GM19438 (cell line): ENCODE measurements at regions not wholly inside any gene's neighbourhood (a gene's known extent, or its start where the extent isn't known, plus 50 kb on each side); places are given as distances from the start of the nearest gene placed in this dataset.

ENCODE experiments used
- ATAC-seq: cut with Tn5 transposase; IDR thresholded peaks from one replicate; pipeline ENCODE4 v1.9.1; 2021; ENCODE audit warnings: low read depth; ENCODE audit not compliant: unreplicated experiment

GRCh38 chr4:59818656-59819055, 1381.5 kb upstream of the ADGRL3 start:
- no peak for ATAC-seq

GRCh38 chr4:59823311-59823710, 1376.8 kb upstream of the ADGRL3 start:
- no peak for ATAC-seq

DNA sequence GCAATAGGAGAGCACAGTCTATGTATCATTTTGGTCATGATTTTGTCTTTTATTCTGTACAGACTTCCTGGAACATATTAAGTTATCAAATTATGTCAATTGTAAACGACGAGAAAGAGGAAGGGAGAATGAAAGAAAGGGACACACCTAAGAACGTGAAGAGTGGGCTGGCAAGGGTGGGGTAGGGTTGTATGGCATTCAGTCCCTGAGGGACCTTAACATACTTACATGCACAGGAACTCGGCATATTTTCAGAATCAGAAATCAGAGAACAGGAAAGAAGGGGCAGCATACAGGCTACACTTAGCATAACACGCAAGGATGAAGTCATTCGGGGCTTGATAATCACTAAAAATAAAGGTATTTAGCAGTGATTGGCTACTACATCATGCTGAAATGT, 1375.0 kb upstream of the ADGRL3 start:
- no peak for ATAC-seq

DNA sequence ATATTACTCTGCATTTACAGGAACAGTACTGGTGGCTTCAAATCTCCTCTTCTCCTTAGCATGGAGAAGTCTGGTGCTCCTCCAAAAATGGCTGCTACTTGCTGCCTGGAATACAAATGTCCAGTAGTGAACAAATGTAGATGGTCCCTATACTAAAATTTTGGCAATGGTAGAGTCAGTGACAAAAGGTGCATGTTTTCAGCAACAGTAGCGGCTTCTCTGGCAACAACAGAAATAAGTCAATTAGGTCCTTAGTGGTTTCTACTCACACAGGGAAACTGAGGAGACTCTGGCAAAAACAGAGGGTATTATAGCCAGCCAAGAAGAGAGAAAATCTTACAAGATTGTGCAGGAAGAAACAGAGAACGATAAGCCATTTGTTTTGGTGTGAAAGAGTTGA, 1368.4 kb upstream of the ADGRL3 start:
- no peak for ATAC-seq

DNA sequence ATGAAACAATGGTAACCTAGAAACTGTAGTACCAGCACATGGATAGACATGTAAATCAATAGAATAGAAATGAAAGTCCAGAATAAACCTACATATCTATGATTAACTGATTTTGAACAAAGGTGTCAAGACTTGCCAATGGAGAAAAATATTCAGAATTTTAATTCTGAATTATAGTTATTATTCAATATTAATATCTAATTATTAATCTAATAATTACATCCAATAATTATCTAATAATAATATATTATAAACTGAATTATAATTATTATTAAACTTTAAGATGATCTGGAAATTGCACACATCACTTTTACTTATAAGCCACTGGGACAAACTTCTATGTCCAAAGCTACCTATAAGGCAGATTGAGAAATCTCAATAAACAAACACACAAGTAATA, 1365.2 kb upstream of the ADGRL3 start:
- ATAC-seq = no peak

DNA sequence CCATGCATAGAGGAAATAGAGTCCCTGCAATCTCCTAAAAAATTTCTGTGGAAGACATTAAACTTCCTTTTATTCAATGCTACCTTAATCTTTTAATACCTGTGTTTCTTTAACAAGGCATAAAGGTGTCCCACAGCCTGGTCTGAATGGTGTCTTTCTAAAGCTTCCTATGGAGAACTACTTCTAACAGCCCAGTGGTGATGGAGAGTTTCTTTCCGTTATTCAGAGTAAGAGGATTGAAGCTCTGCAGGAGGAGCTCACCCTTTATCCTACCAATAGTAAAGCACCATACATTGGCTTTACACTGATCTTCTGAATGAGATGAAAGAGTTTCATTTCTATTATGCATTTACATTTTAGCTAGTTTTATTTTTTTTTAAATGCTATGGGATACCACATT, 1362.4 kb upstream of the ADGRL3 start:
- ATAC-seq = no peak

DNA sequence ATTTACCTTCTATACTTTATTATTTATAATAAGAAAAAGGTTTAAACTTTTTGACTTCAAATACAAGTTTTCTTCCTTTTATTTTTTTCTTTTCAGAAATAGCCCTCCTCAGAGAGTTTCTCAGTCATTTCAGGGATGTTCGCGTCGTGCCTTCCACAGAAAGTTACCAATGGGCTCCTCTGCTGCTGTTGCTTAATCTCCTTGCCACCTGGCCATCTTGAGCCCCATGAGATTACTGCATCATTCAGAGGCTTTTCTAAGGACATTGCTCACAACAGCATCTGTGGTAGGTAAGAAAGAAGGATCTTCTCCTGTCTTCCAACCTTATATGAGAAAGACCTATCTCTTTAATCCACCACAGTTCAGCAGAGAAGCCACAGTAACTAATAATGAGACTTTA, 1361.9 kb upstream of the ADGRL3 start:
- no peak for ATAC-seq

- no peak for ATAC-seq
Observed at GRCh38 chr4:59841698-59842097, 1358.4 kb upstream of the ADGRL3 start.

DNA sequence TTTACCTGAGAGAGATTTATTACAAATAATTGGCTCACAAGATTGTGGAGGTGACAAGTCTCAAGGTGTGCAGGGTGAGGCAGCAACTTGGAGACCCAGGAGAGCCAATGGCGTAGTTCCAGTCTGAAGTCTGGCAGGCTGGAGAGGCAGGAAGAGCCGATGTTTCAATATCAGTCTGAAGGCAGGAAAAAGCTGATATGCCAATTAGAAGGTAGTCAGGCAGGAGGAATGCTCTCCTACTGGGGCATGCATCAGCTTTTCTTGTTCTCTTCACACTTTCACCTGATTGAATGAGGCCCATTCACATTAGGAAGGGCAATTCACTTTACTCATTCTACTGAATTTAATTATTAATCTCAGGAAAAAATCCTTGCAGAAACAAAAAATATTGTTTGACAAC, 1351.7 kb upstream of the ADGRL3 start:
- no peak for ATAC-seq

- no peak for ATAC-seq
Observed at GRCh38 chr4:59855630-59856352, 1344.3 kb upstream of the ADGRL3 start.

GRCh38 chr4:59869056-59869455, 1331.1 kb upstream of the ADGRL3 start:
- no peak for ATAC-seq

GRCh38 chr4:59869559-59869958, 1330.6 kb upstream of the ADGRL3 start:
- no peak for ATAC-seq

- no peak for ATAC-seq
Observed at GRCh38 chr4:59881632-59882031, 1318.5 kb upstream of the ADGRL3 start.

- ATAC-seq = no peak
Observed at GRCh38 chr4:59904331-59904730, 1295.8 kb upstream of the ADGRL3 start.

DNA sequence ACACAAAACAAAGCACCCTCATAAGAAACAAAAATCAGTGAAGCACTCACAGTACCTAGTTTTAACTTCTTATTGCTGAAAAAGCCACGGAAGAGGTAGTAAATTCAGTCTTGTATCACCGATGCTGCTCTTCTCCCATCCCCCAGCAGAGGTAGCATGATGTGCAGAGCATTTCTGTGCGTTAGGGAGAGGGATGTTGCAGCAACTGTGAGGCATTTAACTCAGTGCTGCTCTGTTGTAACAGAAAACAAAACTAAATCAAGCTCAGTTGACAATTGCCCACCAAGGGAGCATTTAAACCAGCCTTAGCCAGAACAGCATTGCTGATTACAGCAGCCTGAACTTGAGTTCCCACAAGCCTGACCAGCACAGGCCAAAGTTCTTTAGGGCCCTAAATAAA, 1279.7 kb upstream of the ADGRL3 start:
- ATAC-seq = no peak

- ATAC-seq = no peak
Observed at GRCh38 chr4:59925290-59925689, 1274.8 kb upstream of the ADGRL3 start.

GRCh38 chr4:59936566-59936965, 1263.6 kb upstream of the ADGRL3 start:
- ATAC-seq = no peak

DNA sequence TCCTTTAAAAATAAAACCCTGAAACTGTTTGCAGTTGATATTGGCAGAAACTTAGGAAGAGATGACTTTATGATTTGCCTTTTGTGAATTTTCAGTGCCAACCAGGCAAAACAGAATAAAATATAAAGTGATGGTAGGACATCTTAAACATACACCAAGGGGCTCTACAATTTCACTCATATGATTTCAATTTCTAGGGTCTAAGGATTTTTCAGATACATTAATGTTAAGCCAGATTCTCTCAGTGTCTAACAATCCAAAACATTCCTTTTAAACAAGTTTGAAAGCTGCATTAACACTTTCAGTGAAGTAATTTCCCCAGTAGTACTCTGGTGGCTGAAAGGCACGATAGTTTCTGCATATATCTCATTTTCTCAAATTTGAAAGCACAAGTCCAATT, 1262.0 kb upstream of the ADGRL3 start:
- no peak for ATAC-seq

- ATAC-seq = no peak
Observed at GRCh38 chr4:59945277-59945676, 1254.8 kb upstream of the ADGRL3 start.

DNA sequence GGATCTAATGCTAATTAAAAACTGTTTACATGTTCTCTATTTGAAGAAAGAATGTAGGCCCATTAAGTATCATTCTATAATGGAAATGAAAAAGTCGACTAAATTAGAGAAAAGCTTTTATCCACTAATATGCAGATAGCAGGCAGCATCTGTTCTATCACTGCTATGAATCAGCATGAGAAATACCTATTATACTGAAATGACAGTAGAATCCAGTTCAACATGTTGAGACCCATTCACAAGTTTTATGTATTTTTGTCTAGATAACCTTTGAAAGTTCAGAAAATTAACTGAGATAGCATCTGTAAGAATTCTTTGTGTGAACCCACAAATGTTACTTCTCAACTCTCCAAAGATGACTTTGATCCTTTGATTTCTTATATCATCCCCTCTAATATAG, 1254.4 kb upstream of the ADGRL3 start:
- ATAC-seq = no peak

GRCh38 chr4:59956366-59956765, 1243.8 kb upstream of the ADGRL3 start:
- no peak for ATAC-seq

GRCh38 chr4:59960143-59960542, 1240.0 kb upstream of the ADGRL3 start:
- no peak for ATAC-seq

DNA sequence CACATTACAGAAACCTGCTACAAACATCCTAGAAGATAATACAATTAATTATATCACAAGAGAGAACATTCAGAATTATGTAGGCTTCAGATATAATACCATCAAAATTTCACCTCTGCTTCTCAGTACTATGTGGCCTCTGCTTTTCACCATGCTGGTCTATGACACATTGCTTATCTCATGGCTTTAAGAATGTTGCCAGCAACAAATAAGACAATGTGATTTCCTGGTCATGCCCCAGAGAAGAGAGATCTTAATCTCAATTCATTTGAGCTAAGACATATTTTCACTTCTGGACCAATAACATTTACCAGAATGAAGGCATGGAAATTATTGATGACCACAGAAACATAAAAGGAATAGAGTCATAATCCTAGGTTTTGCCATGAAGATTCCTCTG, 1233.4 kb upstream of the ADGRL3 start:
- ATAC-seq = no peak
